Heart right ventricle (tissue), 16 donors: ENCODE measurements at regions not wholly inside any gene's neighbourhood (a gene's known extent, or its start where the extent isn't known, plus 50 kb on each side); places are given as distances from the start of the nearest gene placed in this dataset.

ENCODE experiments used
- ATAC-seq, 8 donors: fragments of 200-7000 bp; cut with Tn5 transposase; one replicate each; pipeline ENCODE4 v1.9.1; 2020; ENCODE audit warnings: mild to moderate bottlenecking in 8 of 8, moderate library complexity in 8 of 8, moderate number of reproducible peaks in 1 of 8
- DNase-seq, 2 donors: peaks; one replicate each; pipeline ENCODE4 v3.0.0-alpha.2; 2020
- H3K27ac ChIP-seq, 10 donors: fragments of 200-600 bp; sonication (generic) in 2 of 10; one replicate each; pipeline versions ENCODE4 v1.5.0 to v1.8.0; 2020 to 2022; ENCODE audit warnings: mild to moderate bottlenecking in 3 of 10
- H3K27me3 ChIP-seq, 7 donors: fragments of 200-600 bp; one replicate each; pipeline ENCODE4 v1.8.0; 2021 to 2022; ENCODE audit warnings: mild to moderate bottlenecking in 2 of 7
- H3K36me3 ChIP-seq, 9 donors: fragments of 200-600 bp; sonication (generic) in 1 of 9; one replicate each; pipeline versions ENCODE4 v1.5.0 to v1.8.0; 2020 to 2022; ENCODE audit warnings: mild to moderate bottlenecking in 2 of 9
- H3K4me1 ChIP-seq, 9 donors: fragments of 200-600 bp; sonication (generic) in 1 of 9; one replicate each; pipeline versions ENCODE4 v1.5.0 to v1.8.0; 2020 to 2022; ENCODE audit warnings: mild to moderate bottlenecking in 4 of 9
- H3K4me3 ChIP-seq, 10 donors: fragments of 200-600 bp; sonication (generic) in 2 of 10; one replicate each; pipeline versions ENCODE4 v1.5.0 to v1.8.0; 2020 to 2022; ENCODE audit warnings: mild to moderate bottlenecking in 7 of 10, moderate library complexity in 2 of 10
- H3K9me3 ChIP-seq, 11 donors: fragments of 200-600 bp in 10 of 11; sonication (generic) in 2 of 11; one replicate each; pipeline versions ENCODE4 v1.5.0 to v1.8.0; 2013 to 2022; ENCODE audit warnings: mild to moderate bottlenecking in 2 of 11, control low read depth in 1 of 11, moderate library complexity in 1 of 11
- CTCF ChIP-seq, 9 donors: fragments of 200-600 bp; sonication (generic) in 2 of 9; IDR thresholded peaks; one replicate each; pipeline versions ENCODE4 v1.5.0 to v1.8.0; 2021 to 2022; ENCODE audit warnings: antibody characterized with exemption in 9 of 9, mild to moderate bottlenecking in 5 of 9, moderate library complexity in 1 of 9
- WGBS, 2 donors: extraction: QIAGEN DNeasy Blood & Tissue Kit; methylation state at CpG; one replicate each; pipeline ENCODE4 v1.1.7; 2013; ENCODE audit warnings: inconsistent platforms in 1 of 2; 5-methylcytosine and 5-hydroxymethylcytosine counted together
- intact Hi-C, 10 donors: fragments of 100-400 bp; cut with DNase I; formaldehyde crosslinking; loops; one replicate each; pipeline versions ENCODE4 v1.11.1 to v1.14.2; 2022
- donor health status: Arrhythmogenic right ventricular cardiomyopathy.
- donor health status: ischemic (EF 13 %, LVEDD 7.1; RV severe dilation, severe dysfunction).
- donor health status: healthy with polysubstance abuse.
- donor health status: DM: no; HTN: yes; CAD: no.
- donor health status: DM: no; HTN: no; CAD: no.
- donor health status: ischemic (EF 25% LVEDD 6.9; RV normal size, moderate dysfunction).
- donor health status: ischemic (EF 25% LVEDD 5.7; RV mildly dilated, moderate dysfunction).
- donor health status: healthy.
- donor health status: DM: yes; HTN: yes; CAD: no.
- donor health status: Ischemic cardiomyopathy.
- donor health status: ischemic (EF 35%, LVEDD 5.7; RV mildly dilated, moderate dysfunction).
- donor health status: nonischemic (EF 11% LVEDD 7.7; RV severe dilation, severe dysfunction).
- donor health status: DM: yes; HTN: yes; CAD: no.
- donor health status: PGD.
- donor health status: ischemic (EF 29% LVEDD 5.4; RV normal size, mild dysfunction).
- donor health status: nonischemic (EF 23%, LVEDD 6.1; RV moderate dilation, normal function).

- no peak for TF ChIP-seq CTCF (IDR thresholded peaks at IDR 0.05)
- Histone ChIP-seq H3K4me3 (no peak overlapping the region), H3K4me1 (no peaks in the 10 kb centered on the region), H3K36me3 (no peaks in the 10 kb centered on the region), H3K27me3 (peaks cover 0 to 3% (median 0%) of the 10 kb centered on the region in 7 donors), H3K27ac (no peak overlapping the region), H3K9me3 (peaks cover 0 to 4% (median 0%) of the 10 kb centered on the region in 11 donors)
- 26 to 69% methylated on average over 2 of the region's 2 CpGs for WGBS, 2 donors
- no peak for ATAC-seq
- intact Hi-C loops = no loop called here
- DNase-seq = no peak
Observed at GRCh38 chr3:118477768-118478167, 556.9 kb downstream of the IGSF11 start.

- DNase-seq (no peak), ATAC-seq (no peak)
- TF ChIP-seq CTCF (IDR thresholded peaks at IDR 0.05) = no peak
- Histone ChIP-seq H3K4me1 (no peaks in the 10 kb centered on the region), H3K9me3 (peaks cover 0 to 4% (median 0%) of the 10 kb centered on the region in 11 donors), H3K27ac (no peak overlapping the region), H3K27me3 (peaks cover 0 to 3% (median 0%) of the 10 kb centered on the region in 7 donors), H3K4me3 (no peak overlapping the region), H3K36me3 (no peaks in the 10 kb centered on the region)
- intact Hi-C loops = no loop called here
- 82 to 84% methylated on average over 8 of the region's 8 CpGs for WGBS, 2 donors
Observed at GRCh38 chr3:118478706-118479276, 555.9 kb downstream of the IGSF11 start.

GRCh38 chr3:118479376-118479775, 555.3 kb downstream of the IGSF11 start:
- TF ChIP-seq CTCF (IDR thresholded peaks at IDR 0.05) = no peak
- Histone ChIP-seq H3K4me3 (no peak overlapping the region), H3K27ac (no peak overlapping the region), H3K27me3 (peaks cover 0 to 3% (median 0%) of the 10 kb centered on the region in 7 donors), H3K9me3 (peaks cover 0 to 4% (median 0%) of the 10 kb centered on the region in 11 donors), H3K4me1 (no peaks in the 10 kb centered on the region), H3K36me3 (no peaks in the 10 kb centered on the region)
- 64 to 79% methylated on average over 1 of the region's 1 CpG for WGBS, 2 donors
- intact Hi-C loops = no loop called here
- ATAC-seq (no peak), DNase-seq (no peak)

- Histone ChIP-seq H3K4me1 (no peaks in the 10 kb centered on the region), H3K27me3 (peaks cover 0 to 3% (median 0%) of the 10 kb centered on the region in 7 donors), H3K36me3 (no peaks in the 10 kb centered on the region), H3K9me3 (peaks cover 0 to 4% (median 0%) of the 10 kb centered on the region in 11 donors), H3K4me3 (no peak overlapping the region), H3K27ac (no peak overlapping the region)
- ATAC-seq (no peak), DNase-seq (no peak)
- 57% methylated on average over 4 of the region's 4 CpGs for WGBS, 2 donors
- intact Hi-C loops = no loop called here
- no peak for TF ChIP-seq CTCF (IDR thresholded peaks at IDR 0.05)
Observed at GRCh38 chr3:118480101-118480860, 554.4 kb downstream of the IGSF11 start.
